HG02852 (cell line): ENCODE measurements at regions not wholly inside any gene's neighbourhood (a gene's known extent, or its start where the extent isn't known, plus 50 kb on each side); places are given as distances from the start of the nearest gene placed in this dataset.
"Not testable (repeated sequence)": the region's sequence is repeated elsewhere in the genome, so short reads cannot be mapped to it uniquely, and the experiment has no call there.

ENCODE experiments used
- ATAC-seq: cut with Tn5 transposase; IDR thresholded peaks from one replicate; pipeline ENCODE4 v1.9.1; 2021; ENCODE audit warnings: mild to moderate bottlenecking, moderate library complexity; ENCODE audit not compliant: unreplicated experiment

DNA sequence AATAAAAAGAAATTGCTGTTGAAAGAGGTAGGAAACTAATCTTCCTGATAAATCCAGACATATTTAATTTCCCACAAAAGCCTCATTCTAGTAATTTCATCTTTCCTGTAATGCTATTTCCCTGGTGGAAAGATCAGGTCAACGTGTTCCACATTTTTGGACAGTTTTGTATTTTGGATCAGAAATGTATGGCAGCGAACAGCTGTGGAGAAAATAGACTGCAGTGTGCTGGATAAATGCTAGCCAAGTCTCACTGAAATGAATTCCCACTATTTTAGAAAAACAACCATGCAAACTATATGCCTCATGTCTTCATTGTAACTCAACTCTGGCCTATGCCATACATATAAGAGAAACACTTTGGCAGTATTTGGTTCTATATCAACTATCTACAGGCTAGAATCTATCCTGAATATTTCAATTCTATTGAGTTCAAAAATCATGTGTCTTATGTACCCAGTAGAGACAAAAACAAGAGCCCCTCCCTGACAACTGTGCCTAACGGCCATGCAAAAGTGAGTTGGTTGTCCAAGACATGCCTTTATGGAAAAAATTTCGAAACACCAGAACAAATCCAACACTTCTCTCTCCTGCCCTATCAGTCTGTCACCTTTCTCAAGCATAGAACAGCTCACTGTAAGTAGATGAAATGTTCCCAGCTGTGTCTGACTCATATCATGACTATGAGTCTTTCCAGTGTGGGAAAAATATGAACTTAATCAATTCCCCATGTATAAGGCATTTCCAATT, 191.3 kb upstream of the NREP start:
- no peak for ATAC-seq

DNA sequence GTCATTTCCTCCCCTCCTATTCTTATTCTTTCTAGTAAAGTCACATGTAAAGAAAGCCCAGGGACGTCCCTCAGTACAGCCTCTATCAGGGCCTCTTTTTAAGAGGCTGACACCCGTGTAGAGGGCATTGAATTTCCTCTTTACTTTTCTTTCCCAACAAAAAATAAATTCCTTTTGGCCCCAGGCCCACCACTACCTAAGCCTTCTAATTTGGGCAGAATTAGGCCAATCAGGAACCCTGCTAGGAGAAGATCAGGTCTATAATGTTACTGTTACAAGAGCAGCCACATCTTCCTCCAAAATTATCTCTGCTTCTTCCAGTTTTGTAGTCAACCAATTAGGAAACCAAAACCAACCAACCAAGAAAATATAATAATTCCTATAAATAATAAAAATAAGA, 189.6 kb upstream of the NREP start:
- no peak for ATAC-seq

- ATAC-seq = no peak
Observed at GRCh38 chr5:111945535-111945934, 188.5 kb upstream of the NREP start.

DNA sequence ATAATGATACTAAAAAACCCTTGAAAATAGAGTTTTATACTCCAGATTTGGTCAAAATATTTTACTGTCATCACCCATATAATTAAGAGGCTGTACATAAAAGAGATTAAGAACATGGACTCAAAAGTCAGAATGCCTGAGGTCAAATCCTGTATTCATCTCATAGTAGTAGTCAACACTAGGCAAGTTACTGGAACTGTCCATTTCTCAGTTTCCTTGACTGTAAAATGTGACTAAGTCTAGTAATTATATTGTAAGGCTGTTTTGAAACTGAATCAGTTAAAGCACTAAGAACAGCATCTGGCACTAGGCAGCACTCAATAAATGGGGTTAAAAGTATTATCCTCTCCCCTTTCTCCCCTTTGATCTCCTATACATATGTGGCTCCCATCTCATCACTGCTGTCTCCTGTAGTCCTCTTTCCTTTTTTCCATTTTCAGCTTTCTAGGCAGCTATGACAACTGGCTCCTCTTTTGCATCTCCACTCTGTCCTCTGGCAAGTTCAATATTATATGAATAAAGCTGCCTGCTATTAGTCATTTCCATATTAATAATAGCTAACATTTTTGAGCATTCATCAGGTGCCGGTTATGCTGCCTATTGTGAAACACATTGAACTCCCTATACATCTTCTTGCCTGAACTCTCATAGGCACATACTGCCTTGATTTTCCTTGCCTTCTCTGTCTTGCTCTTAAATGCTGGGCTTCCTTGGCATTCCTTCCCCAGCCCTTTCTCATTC, 185.8 kb upstream of the NREP start:
- no peak for ATAC-seq

DNA sequence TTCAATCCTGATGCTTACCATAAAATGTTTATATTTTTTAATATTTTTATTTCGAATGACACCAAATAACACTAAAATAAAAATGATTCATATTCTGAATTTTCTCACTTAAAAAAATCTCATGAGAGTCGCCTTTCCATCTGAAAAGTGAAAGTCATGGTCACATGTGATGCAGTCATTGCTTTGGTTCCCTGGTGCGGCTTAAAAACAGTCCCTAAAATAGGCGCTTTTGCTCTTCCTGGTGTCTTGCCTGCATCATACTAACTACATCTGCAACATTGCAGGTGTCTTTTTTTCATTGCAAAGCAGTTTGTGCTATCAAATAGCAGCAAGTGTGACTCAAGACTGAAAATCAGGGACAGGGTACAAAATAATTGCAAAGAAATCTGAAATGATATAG, 185.2 kb upstream of the NREP start:
- ATAC-seq = no peak

GRCh38 chr5:111937094-111937493, 180.1 kb upstream of the NREP start:
- ATAC-seq = no peak

- no peak for ATAC-seq
Observed at GRCh38 chr5:111935835-111936234, 178.8 kb upstream of the NREP start.

GRCh38 chr5:111935009-111935408, 178.0 kb upstream of the NREP start:
- ATAC-seq = no peak

- no peak for ATAC-seq
Observed at GRCh38 chr5:111934511-111934910, 177.5 kb upstream of the NREP start.

DNA sequence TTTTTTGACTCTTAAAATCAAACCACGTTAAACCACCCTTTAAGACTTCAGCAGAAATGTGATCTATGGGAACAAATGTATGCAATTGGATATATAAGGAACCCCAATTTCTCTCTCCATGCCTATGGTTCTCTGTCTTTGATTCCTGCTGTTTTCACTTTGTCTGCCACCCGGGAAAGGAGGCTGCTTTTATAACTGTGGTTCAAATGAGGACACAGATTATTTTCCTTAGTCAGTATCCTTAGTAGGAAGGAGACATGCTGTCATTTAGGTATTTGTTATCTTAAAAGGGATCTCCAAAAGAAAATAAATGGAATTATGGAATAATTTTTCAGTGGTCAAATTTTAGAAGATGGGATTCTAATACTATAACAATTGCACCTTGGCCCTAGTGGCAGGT, 176.1 kb upstream of the NREP start:
- no peak for ATAC-seq

GRCh38 chr5:111932628-111933027, 175.6 kb upstream of the NREP start:
- ATAC-seq = no peak

DNA sequence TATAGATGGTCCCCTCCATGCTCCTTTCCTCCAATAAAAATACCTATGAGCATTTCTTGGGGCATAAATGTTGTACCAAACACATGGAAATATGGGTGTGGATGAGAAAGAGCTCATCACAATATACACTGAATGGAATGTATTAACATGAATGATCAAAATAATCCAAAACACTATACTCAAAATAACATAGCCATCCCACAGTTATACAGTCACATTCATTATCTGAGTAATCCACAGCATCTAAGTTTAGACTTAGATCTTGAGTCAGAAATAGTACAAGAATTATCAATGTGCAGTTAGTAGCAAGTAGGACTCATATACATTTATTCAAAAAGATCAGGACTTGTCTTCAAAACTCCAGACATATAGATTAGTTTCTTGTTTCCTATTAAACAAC, 175.2 kb upstream of the NREP start:
- ATAC-seq = no peak

- ATAC-seq = no peak
Observed at GRCh38 chr5:111931655-111932054, 174.7 kb upstream of the NREP start.

- ATAC-seq = no peak
Observed at GRCh38 chr5:111930905-111931461, 174.0 kb upstream of the NREP start.

DNA sequence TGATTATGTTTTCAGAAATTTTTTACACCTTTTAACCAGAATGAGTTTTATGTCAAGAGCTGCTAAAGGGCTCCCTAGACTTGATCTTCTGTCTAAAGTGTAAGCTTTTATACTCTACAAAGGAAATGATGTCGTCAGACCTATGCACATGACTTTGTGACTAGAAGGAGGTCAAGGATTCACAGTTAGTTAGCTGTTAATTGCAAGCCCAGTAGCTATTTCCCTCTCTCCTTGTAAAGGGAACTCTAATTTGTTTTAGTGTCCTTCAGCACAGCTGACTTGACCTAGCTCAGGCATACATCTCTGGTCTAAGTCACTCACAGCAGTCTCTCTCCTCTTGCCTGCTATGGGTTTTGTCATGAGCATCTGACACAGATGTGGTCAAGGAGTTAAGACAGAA, 173.5 kb upstream of the NREP start:
- no peak for ATAC-seq

DNA sequence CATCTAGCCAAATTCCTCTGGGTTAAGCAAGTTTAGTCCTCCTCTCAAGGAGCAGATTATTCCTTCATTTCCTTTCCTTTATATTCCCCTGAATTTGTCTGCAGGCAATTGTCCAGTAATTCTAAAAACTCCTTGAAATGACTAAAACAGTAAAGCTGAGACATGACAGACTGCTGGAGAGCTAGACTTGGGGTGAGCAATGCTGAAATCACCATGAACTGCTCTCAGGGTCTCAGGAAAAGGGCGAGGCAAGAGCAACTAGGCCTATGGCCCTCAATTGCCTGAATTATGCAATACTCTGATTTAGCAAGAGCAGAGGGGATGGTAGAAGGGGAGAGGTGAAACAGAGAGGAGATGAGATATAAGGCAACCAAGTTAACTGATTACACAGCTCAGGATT, 172.9 kb upstream of the NREP start:
- no peak for ATAC-seq

- ATAC-seq = no peak
Observed at GRCh38 chr5:111929261-111929660, 172.3 kb upstream of the NREP start.

GRCh38 chr5:111928511-111928910, 171.5 kb upstream of the NREP start:
- ATAC-seq = no peak

- no peak for ATAC-seq
Observed at GRCh38 chr5:111927191-111927590, 170.2 kb upstream of the NREP start.

GRCh38 chr5:111926026-111926425, 169.0 kb upstream of the NREP start:
- ATAC-seq = no peak

GRCh38 chr5:111922344-111922743, 165.3 kb upstream of the NREP start:
- no peak for ATAC-seq

DNA sequence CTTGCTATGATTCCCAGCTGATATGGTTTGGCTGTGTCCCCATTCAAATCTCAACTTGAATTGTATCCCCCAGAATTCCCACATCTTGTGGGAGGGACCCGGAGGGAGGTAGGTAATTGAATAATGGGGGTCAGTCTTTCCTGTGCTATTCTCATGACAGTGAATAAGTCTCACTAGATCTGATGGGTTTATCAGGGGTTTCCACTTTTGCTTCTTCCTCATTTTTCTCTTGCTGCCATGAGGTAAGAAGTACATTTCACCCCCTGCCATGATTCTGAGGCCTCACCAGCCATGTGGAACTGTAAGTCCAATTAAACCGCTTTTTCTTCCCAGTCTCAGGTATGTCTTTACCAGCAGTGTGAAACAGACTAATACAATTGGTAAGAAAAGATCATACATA, 164.7 kb upstream of the NREP start:
- ATAC-seq = not testable (repeated sequence)
